Epithelial cell of prostate (primary cell): ENCODE measurements at regions not wholly inside any gene's neighbourhood (a gene's known extent, or its start where the extent isn't known, plus 50 kb on each side); places are given as distances from the start of the nearest gene placed in this dataset.
"Not testable (repeated sequence)": the region's sequence is repeated elsewhere in the genome, so short reads cannot be mapped to it uniquely, and the experiment has no call there.

Experiments used
- DNase-seq: peaks from one replicate; pipeline ENCODE4 v3.0.0-alpha.2; 2011; ENCODE audit warnings: low read depth, low spot score
- H3K27ac ChIP-seq: fragments of 450-650 bp; 2 replicates; pipeline ENCODE4 v1.5.1; 2017; ENCODE audit warnings: mild to moderate bottlenecking

- H3K27ac ChIP-seq, DNase-seq: not testable (repeated sequence)
Measured at GRCh38 chr9:2277133-2277532, 262.0 kb downstream of the SMARCA2 start.

- DNase-seq, H3K27ac ChIP-seq: not testable (repeated sequence)
Measured at GRCh38 chr9:2277644-2278043, 262.5 kb downstream of the SMARCA2 start.

GRCh38 chr9:2279138-2279537 is 264.0 kb downstream of the SMARCA2 start:
- not testable (repeated sequence) for H3K27ac ChIP-seq, DNase-seq

GRCh38 chr9:2281031-2281802 is 266.1 kb downstream of the SMARCA2 start:
- H3K27ac ChIP-seq: no peak overlapping the region

GRCh38 chr9:2281803-2282185 is 266.6 kb downstream of the SMARCA2 start:
- DNase-seq: no peak

More at GRCh38 chr9:2281031-2281802, 266.1 kb downstream of the SMARCA2 start:
- no peak for DNase-seq

GRCh38 chr9:2284770-2285169 is 269.6 kb downstream of the SMARCA2 start:
- no peak for DNase-seq
- no peak overlapping the region for H3K27ac ChIP-seq

More at GRCh38 chr9:2281803-2282185, 266.6 kb downstream of the SMARCA2 start:
- H3K27ac ChIP-seq: no peak overlapping the region

GRCh38 chr9:2285416-2286332 is 270.5 kb downstream of the SMARCA2 start:
- DNase-seq: peak; percentile 50
- H3K27ac ChIP-seq: no peak overlapping the region

- no peak for DNase-seq
- H3K27ac ChIP-seq: no peak overlapping the region
Measured at GRCh38 chr9:2286333-2286705, 271.2 kb downstream of the SMARCA2 start.

- no peak for DNase-seq
- H3K27ac ChIP-seq: no peak overlapping the region
Measured at GRCh38 chr9:2286825-2287455, 271.8 kb downstream of the SMARCA2 start.

GRCh38 chr9:2288309-2288708 is 273.2 kb downstream of the SMARCA2 start:
- no peak for DNase-seq
- H3K27ac ChIP-seq: no peak overlapping the region

- no peak overlapping the region for H3K27ac ChIP-seq
- no peak for DNase-seq
Measured at GRCh38 chr9:2289263-2289662, 274.1 kb downstream of the SMARCA2 start.

- H3K27ac ChIP-seq: no peak overlapping the region
- DNase-seq: no peak
Measured at GRCh38 chr9:2290382-2290781, 275.2 kb downstream of the SMARCA2 start.

- peak overlapping the region; percentile 81 for H3K27ac ChIP-seq
- DNase-seq: peak; percentile 87
Measured at GRCh38 chr9:2291980-2292704, 277.0 kb downstream of the SMARCA2 start.

GRCh38 chr9:2292733-2293132 is 277.6 kb downstream of the SMARCA2 start:
- H3K27ac ChIP-seq: peak overlapping the region; percentile 81
- DNase-seq: no peak

GRCh38 chr9:2297771-2298170 is 282.6 kb downstream of the SMARCA2 start:
- DNase-seq: no peak

GRCh38 chr9:2298217-2298616 is 283.1 kb downstream of the SMARCA2 start:
- DNase-seq: no peak

More at GRCh38 chr9:2297771-2298170, 282.6 kb downstream of the SMARCA2 start:
- no peak overlapping the region for H3K27ac ChIP-seq

GRCh38 chr9:2299156-2299842 is 284.2 kb downstream of the SMARCA2 start:
- no peak overlapping the region for H3K27ac ChIP-seq
- peak; percentile 40 for DNase-seq

More at GRCh38 chr9:2298217-2298616, 283.1 kb downstream of the SMARCA2 start:
- H3K27ac ChIP-seq: no peak overlapping the region

- no peak overlapping the region for H3K27ac ChIP-seq
- DNase-seq: no peak
Measured at GRCh38 chr9:2299843-2300205, 284.7 kb downstream of the SMARCA2 start.

GRCh38 chr9:2300325-2300724 is 285.2 kb downstream of the SMARCA2 start:
- no peak for DNase-seq
- no peak overlapping the region for H3K27ac ChIP-seq
